WTC11 (cell line): ENCODE measurements at regions not wholly inside any gene's neighbourhood (a gene's known extent, or its start where the extent isn't known, plus 50 kb on each side); places are given as distances from the start of the nearest gene placed in this dataset.

Source experiments
- ATAC-seq: fragments of 200-7000 bp; cut with Tn5 transposase; 2 replicates; pipeline ENCODE4 v1.10.0; 2021; ENCODE audit warnings: mild to moderate bottlenecking, moderate library complexity
- CTCF ChIA-PET: fragments of 300-600 bp; sonication (Branson Sonifier 250); formaldehyde crosslinking; loops from one replicate; lab custom pipeline; 2021; ENCODE audit warnings: antibody characterized with exemption; lab: Charles Lee
- POLR2A ChIA-PET: fragments of 350-600 bp; sonication (Branson Sonifier 250); formaldehyde crosslinking; loops from one replicate; lab custom pipeline; 2021; ENCODE audit warnings: antibody characterized with exemption; lab: Charles Lee
- DNase-seq: peaks from one replicate; pipeline ENCODE4 v3.0.0; 2021; ENCODE audit warnings: low spot score
- H3K27ac Mint-ChIP-seq: 2 replicates; pipeline ENCODE4 v1.8.0; 2021; ENCODE audit warnings: mixed read lengths
- H3K27me3 Mint-ChIP-seq: 2 replicates; pipeline ENCODE4 v1.8.0; 2021; ENCODE audit warnings: low read depth, mild to moderate bottlenecking, moderate library complexity, mixed read lengths
- H3K36me3 Mint-ChIP-seq: 2 replicates; pipeline ENCODE4 v1.8.0; 2021; ENCODE audit warnings: mixed read lengths
- H3K4me1 Mint-ChIP-seq: 2 replicates; pipeline ENCODE4 v1.8.0; 2022; ENCODE audit warnings: mixed read lengths
- H3K4me3 Mint-ChIP-seq: 2 replicates; pipeline ENCODE4 v1.8.0; 2021; ENCODE audit warnings: mild to moderate bottlenecking, moderate library complexity, mixed read lengths
- H3K9me3 Mint-ChIP-seq: 2 replicates; pipeline ENCODE4 v1.8.0; 2021; ENCODE audit warnings: mixed read lengths
- ARID4B ChIP-seq: sonication (generic); formaldehyde crosslinking; IDR thresholded peaks from 2 replicates; pipeline ENCODE4 v1.8.0; 2023; ENCODE audit warnings: missing genetic modification reagents, mild to moderate bottlenecking, borderline replicate concordance
- ATF2 ChIP-seq: sonication (generic); formaldehyde crosslinking; IDR thresholded peaks from 2 replicates; pipeline ENCODE4 v1.8.1; 2022; ENCODE audit warnings: low read depth, missing genetic modification reagents, borderline replicate concordance
- ATF3 ChIP-seq: sonication (generic); formaldehyde crosslinking; conservative IDR thresholded peaks from 2 replicates; pipeline ENCODE4 v1.8.1; 2022; ENCODE audit warnings: mild to moderate bottlenecking, missing genetic modification reagents
- ESRRA ChIP-seq: sonication (generic); formaldehyde crosslinking; IDR thresholded peaks from 2 replicates; pipeline ENCODE4 v1.8.1; 2022; ENCODE audit warnings: mild to moderate bottlenecking, missing genetic modification reagents, borderline replicate concordance
- HMGXB4 ChIP-seq: sonication (generic); formaldehyde crosslinking; IDR thresholded peaks from 2 replicates; pipeline ENCODE4 v1.8.1; 2023; ENCODE audit warnings: mild to moderate bottlenecking, moderate library complexity, missing genetic modification reagents
- IRF2 ChIP-seq: sonication (generic); formaldehyde crosslinking; IDR thresholded peaks from 2 replicates; pipeline ENCODE4 v1.8.0; 2022; ENCODE audit warnings: low read depth, missing genetic modification reagents, borderline replicate concordance
- MLX ChIP-seq: sonication (generic); formaldehyde crosslinking; IDR thresholded peaks from 2 replicates; pipeline ENCODE4 v1.8.1; 2023; ENCODE audit warnings: mild to moderate bottlenecking, missing genetic modification reagents, moderate library complexity
- MYBL2 ChIP-seq: sonication (generic); formaldehyde crosslinking; IDR thresholded peaks from 2 replicates; pipeline ENCODE4 v1.8.1; 2023; ENCODE audit warnings: mild to moderate bottlenecking, moderate library complexity, missing genetic modification reagents
- PRDM15 ChIP-seq: sonication (generic); formaldehyde crosslinking; IDR thresholded peaks from 2 replicates; pipeline ENCODE4 v1.8.0; 2022; ENCODE audit warnings: missing genetic modification reagents
- ZNF281 ChIP-seq: sonication (generic); formaldehyde crosslinking; IDR thresholded peaks from 2 replicates; pipeline ENCODE4 v1.8.0; 2023; ENCODE audit warnings: mild to moderate bottlenecking, missing genetic modification reagents
- ZNF423 ChIP-seq: fragments of 250-450 bp; sonication (Bioruptor Pico); IDR thresholded peaks from 2 replicates; pipeline ENCODE4 v2.1.2; 2022; ENCODE audit warnings: mild to moderate bottlenecking, moderate library complexity

GRCh38 chr6:159427771-159428170 lies 258.6 kb downstream of the FNDC1 start (continued):
- TF ChIP-seq ARID4B (CRISPR knock-in tag), result no peak

GRCh38 chr6:159427335-159427734 lies 258.1 kb downstream of the FNDC1 start:
- Mint-ChIP-seq H3K27me3 (peaks cover 9% of the 10 kb centered on the region; the same call in 1 of the 2 replicates), H3K36me3 (no peaks in the 10 kb centered on the region), H3K9me3 (peaks cover 23% of the 10 kb centered on the region), H3K4me3 (no peak overlapping the region), H3K4me1 (no peaks in the 10 kb centered on the region), H3K27ac (no peak overlapping the region)
- CTCF ChIA-PET, result no interaction called here
- TF ChIP-seq HMGXB4 (CRISPR knock-in tag) (no peak), ATF3 (CRISPR knock-in tag) (no peak), IRF2 (CRISPR knock-in tag) (no peak), PRDM15 (no peak), MLX (CRISPR knock-in tag) (no peak), ESRRA (CRISPR knock-in tag) (no peak), ZNF423 (CRISPR knock-in tag) (no peak), ZNF281 (CRISPR knock-in tag) (no peak), MYBL2 (no peak), ATF2 (CRISPR knock-in tag) (no peak)
- POLR2A ChIA-PET, result no interaction called here
- ATAC-seq (no peak), DNase-seq (no peak)
